HT1080 (cell line): ENCODE measurements at regions not wholly inside any gene's neighbourhood (a gene's known extent, or its start where the extent isn't known, plus 50 kb on each side); places are given as distances from the start of the nearest gene placed in this dataset.
"Not testable (repeated sequence)": the region's sequence is repeated elsewhere in the genome, so short reads cannot be mapped to it uniquely, and the experiment has no call there.

Source experiments
- DNase-seq: peaks from one replicate; pipeline ENCODE4 v3.0.0-alpha.2; 2015; ENCODE audit warnings: low read depth

DNA sequence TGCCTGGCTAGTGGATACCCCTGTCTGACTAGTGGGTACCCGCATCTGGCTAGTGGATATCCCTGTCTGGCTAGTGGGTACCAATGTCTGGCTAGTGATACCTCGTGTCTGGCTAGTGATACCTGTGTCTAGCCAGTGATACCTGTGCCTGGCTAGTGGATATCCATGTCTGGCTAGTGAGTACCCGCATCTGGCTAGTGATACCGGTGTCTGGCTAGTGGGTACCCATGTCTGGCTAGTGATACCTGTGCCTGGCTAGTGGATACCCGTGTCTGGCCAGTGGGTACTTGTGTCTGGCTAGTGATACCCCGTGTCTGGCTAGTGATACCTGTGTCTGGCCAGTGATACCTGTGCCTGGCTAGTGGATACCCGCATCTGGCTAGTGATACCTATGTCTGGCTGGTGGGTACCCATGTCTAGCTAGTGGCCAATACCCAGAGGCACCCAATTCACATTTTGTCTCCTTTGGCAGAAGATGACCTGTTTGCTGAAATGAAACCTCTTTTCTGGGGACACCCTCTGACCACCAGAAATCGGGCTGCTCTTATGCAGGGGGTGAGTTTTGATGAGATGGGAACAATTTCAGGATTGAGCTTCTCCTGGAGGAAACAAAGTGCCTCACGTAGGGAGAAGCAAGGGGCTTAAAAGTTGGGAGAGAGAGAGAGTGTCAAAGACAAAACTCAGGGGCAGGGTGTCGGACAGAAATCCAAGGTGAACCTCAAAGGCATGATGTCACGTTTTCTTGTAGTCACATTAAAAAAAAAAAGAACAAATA, 63.4 kb downstream of the SMIM38 start:
- no peak for DNase-seq

DNA sequence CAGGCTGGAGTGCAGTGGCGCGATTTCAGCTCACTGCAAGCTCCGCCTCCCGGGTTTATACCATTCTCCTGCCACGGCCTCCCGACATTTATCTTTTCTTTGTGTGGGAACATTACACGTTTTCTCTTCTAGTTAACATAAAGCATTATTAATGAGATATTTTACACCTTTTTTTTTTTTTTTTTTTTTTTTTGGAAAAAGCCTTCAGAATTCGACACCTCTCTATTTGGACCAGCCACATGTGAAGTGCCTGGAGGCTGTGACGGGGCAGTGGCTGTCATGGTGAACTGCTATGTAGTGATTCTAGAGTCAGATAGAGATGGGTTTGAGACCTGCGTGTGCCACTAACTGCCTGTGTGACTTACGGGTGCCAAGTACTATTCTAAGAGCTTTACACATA, 64.3 kb downstream of the SMIM38 start:
- DNase-seq = no peak

DNA sequence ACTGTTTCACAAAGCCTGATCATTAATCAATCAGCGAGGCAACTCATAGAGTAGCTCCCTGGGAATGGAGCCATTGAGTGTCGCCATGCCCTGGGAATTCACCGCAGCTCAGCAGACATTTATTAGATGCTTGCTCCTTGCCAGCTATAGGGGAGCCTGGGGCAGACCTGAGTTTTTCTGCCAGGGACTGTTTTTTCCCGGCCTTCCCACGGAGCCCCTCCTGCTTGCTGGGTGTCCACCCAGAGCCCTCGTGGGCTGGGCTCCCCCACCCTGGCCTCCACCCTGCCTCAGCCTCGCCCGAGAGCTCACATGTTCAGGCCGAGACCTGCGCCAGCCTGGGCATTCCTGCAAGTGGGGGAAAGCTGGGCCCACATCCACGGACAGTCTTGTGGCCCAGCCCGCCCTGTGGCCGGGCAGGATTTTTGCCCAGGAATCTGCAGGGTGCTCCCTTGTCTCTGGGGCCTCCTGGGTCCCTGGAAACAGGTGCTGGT, 64.9 kb downstream of the SMIM38 start:
- DNase-seq = no peak

DNA sequence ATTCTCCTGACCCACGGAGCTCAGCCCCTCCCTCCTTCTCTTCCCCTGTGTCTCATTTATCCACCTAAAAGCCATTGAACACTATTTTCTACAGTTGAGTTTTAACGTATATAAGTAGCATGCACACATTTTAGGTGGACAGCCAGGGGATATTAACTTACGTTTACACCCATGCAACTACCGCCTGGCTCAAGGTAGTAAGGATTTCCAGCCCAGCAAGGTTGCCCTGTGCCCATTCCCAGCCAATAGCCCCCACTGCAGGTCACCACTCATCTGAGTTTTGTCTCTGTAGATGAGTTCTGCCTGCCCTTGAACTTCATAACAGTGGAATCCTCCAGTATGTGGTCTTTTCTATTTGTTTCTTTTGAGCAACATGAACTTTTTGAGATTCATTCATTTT, 65.4 kb downstream of the SMIM38 start:
- no peak for DNase-seq

DNA sequence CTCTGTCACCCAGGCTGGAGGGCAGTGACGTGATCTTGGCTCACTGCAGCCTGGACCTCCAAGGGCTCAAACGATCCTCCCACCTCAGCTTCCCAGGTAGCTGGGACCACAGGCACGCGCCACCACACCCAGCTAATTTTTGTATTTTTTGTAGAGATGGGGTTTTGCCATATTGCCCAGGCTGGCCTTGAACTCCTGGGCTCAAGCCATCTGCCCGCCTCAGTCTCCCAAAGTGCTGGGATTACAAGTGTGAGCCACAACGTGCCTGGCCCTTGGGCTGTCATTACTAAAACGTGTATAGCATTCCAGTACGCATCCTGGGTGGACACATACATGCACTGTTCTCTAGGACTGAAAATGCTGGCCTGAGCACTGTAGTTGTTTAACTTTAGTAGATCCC, 65.9 kb downstream of the SMIM38 start:
- DNase-seq = not testable (repeated sequence)

- DNase-seq = no peak
Measured at GRCh38 chr11:69227271-69227670, 66.7 kb upstream of the MYEOV start.

DNA sequence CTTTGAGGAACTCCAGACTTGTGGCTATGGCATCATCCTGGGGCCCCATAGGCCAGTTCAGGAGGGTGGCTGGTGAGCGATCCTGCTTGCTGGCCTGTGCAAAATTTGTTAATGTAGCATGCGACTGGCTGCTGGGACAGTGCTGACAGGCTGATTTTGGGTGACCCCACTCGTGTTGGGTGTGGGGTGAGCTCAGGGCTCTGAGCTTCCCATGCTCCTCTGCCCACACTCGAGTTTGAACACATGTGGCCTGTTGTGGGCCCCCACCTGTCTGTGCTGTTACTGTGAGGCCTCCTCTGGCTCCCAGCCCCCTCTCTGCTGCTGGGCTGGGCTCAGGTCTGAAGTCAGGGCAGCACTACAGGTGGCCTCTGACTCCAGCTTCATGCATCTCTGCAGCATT, 64.4 kb upstream of the MYEOV start:
- no peak for DNase-seq

- no peak for DNase-seq
Measured at GRCh38 chr11:69230856-69231425, 63.0 kb upstream of the MYEOV start.

DNA sequence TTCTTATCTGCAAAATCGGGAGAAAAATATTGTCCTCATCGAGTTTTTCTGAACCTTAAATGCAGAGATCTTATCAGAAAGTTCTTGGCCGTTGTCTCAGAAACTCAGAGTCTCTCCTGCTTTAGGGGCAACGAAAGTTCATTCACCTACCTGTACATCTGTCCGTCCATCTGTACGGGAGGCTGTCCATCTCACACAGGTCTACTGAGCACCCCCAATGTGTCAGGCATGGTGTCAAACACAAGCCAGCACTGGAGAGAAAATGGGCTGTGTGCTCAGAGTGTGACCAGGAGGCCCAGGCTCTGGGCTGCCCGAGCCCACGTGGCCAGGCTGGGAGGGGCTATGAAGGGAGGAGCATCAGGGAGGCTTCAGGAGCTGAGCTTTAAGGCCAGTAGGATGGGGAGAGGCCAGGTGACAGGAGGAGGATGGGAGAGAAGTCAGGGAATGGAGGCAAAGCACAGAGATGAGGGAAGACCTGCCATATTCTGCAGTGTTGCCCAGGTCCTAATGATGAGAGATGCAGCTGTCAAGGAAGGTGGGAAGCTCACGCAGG, 62.4 kb upstream of the MYEOV start:
- DNase-seq = no peak

DNA sequence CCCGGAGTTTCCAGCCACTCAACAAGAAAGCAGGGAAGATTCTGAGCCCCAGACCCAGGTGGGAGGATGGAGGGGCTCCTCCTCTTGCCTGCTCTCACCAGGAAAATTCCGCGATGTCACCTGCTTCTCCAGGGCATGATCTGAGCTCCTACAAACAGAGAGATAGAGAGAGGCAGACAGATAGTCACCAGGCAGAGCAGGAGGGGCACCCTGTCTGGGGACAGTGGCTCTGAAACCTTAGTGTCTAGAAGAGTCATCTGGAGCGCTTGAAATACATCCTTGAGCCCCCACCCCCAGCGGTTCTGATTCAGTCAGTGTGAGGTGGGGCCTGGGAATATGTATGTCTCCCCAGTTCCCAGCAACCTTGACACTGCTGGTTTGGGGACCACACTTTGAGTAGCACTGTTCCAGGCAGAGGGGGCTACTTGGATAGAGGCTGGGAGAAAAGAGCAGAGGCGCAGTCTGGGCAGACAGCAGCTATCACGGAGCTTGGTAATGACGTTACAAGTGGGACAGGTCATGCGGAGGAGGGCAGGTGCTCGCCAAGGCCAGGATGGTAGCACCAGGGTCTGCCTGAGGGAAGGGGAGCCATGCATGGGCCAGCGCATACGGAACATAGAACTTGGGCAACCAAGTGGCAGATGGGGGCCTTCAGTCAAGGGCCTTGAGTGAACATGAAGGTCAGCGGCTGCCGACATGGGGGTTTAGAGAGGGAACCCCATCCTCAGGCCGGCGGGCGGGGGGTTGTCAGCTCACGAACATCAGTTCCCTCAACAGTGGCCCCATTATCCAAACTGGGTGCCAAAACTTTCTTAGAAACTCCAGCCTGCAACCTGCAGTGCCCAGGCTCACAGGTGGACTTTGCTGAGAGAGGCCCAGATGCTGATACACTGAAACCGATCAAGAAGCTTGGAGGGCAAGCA, 60.9 kb upstream of the MYEOV start:
- no peak for DNase-seq

DNA sequence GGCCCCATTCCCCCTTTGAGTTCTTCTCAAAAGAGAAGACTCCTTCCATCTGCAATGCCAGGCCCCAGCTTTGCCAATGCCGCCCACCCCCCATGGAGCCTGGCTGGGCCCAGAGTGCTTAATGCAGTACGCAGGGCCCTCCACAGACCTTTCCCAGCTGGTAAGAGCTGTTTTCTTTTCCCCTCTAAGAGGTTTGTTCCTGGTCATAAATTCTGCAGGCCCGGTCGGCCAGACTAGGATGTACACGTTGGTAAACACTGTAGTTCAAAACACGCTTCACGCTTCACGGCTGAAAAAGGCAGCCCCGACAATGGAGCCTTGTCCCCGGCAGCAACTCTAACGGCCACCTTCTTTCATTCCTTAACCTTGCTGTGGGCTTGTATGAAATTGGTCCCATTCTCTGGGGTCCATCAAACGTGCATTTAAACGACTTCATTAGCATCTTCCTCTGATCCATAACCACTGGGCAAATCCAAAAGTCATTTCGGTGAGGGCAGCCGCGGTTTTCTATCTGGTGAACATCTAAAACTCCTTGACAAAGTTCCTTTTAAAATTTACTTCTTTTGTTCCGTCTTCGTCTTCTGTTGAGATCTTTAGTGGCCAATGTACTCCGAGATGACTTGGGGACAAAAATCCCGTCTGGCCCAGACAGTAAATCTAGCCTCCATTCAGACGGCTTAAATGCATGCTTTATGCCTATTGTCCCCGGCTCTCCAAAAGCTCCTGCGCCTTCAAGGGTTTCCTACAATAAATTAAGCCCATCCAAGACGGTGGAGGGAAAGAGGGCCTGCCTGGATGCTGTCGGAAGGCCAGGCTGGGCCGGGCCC, 60.0 kb upstream of the MYEOV start:
- no peak for DNase-seq

GRCh38 chr11:69234740-69235710, 58.9 kb upstream of the MYEOV start:
- peak; percentile 31 for DNase-seq

- DNase-seq = no peak
Measured at GRCh38 chr11:69238573-69239351, 55.2 kb upstream of the MYEOV start.

- DNase-seq = no peak
Measured at GRCh38 chr11:69239641-69240040, 54.3 kb upstream of the MYEOV start.

DNA sequence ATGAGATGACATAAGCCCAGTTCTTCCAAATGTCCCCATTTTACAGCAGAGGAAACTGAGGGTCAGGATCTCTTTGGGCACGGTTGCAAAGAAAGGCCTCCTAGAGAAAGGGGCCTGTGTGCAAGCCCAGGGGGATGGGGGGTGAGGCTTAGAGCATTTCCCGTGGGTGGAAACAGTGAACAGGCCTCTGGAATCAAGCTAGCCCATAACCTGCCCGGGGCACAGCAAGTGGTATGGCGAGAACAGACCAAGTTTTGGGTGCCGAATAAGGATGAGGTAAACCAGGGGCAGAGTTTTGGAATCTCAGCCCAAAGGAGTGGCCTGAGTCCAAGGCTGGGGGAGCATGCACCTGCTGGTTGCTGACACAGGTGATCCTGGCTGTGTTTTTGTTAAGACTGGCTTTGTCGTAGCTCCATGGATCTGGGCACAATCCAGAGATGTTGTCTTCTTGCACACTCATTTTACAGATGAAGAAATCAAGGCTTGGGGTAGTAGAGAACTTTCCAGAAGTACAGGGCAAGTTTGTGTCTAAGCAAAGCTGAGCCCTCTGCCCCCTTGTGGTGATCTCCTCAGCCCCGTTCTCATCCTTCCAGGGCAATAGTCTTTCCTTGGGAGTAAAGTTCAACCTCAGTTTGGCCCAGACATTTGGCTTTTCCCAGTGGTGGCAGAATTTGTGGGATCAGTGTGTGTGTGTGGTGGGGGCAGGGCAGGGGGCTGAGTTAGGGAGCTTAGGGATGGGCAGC, 53.5 kb upstream of the MYEOV start:
- DNase-seq = no peak

DNA sequence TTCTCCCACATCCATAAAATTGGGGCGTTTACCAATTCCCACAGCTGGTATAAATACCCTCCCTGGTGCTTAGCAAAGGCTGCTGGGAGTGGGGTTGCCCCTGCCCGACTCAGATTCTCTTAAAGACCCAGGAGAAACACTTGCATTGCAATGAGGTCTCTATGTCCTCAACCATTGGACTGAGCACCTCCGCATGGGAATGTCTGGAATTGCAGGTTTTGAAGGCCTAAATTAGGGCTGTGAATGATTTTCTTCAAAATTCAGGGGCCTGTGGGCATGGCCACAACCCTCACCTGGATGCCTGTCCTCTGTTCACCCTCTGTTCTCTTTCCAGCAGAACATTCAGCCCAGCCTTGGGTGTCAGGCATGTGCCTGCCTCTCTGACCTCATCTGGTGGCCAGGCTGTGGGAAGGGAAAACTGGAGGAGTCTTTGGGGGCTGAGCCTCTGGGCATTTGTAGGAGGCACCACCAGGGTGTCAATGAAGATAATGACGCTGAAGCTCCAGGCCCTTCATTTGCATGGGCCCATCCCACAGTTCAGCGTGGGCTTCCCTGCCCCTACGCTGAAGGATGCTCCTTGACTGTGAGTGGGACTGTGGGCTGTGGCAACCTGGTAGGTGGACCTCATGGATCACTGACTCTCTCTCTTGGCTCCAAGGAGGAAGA, 52.7 kb upstream of the MYEOV start:
- DNase-seq = no peak

DNA sequence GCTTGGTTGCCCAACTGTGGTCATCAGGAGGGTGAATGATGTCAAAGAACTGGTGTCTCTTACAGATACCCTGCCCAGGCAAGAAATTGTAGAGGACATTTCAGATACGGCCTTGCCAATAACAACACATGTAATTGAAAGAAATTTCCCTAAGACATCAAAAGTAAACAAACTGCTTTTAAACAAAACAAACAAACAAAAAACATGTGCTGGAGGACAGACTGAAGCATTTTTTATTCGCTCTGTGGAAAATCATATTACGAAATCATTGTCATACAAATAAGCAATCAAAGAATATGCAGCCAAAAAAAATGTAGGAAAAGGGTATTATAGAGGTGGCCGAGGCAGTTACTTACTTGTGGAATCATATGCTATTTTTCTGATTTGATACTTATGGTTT, 52.1 kb upstream of the MYEOV start:
- no peak for DNase-seq
